ENCODE measurements at regions not wholly inside any gene's neighbourhood (a gene's known extent, or its start where the extent isn't known, plus 50 kb on each side); places are given as distances from the start of the nearest gene placed in this dataset.
"Not testable (repeated sequence)": the region's sequence is repeated elsewhere in the genome, so short reads cannot be mapped to it uniquely, and the experiment has no call there.

DNA sequence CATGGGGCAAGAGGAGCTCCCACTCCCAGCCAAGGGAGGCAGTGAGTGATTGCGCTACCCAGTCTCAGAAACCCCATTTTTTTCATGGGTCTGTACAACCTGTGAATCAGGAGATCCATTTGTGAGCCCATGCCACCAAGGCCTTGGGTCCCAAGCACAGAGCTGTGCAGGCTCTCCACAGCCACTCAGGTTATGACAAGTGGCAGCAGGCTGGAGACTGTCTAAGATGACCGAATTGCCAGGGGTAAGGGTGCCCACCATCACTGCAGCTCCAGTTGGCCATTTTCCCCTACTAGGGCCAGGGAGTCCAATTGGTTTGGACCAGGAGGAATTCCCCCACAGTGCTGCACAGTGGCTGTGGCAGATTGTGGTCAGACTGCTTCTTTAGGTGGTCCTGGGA, 407.5 kb upstream of the KLHL4 start:
- no peak for DNase-seq

- no peak for DNase-seq
These were observed 376.7 kb upstream of the KLHL4 start for GRCh38 chrX:87140800-87141483.

GRCh38 chrX:87160435-87161010, 357.1 kb upstream of the KLHL4 start:
- DNase-seq = no peak

GRCh38 chrX:87167841-87168240, 349.8 kb upstream of the KLHL4 start:
- DNase-seq = no peak

DNA sequence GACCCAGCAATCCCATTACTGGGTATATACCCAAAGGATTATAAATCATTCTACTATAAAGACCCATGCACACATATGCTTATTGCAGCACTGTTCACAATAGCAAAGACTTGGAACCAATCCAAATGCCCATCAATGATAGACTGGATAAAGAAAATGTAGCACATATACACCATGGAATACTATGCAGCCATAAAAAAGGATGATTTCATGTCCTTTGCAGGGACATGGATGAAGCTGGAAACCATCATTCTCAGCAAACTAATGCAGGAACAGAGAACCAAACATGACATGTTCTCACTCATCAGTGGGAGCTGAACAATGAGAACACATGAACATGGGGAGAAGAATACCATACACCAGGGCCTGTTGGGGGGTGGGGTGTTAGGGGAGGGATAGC, 339.6 kb upstream of the KLHL4 start:
- not testable (repeated sequence) for DNase-seq

Measured in NCI-H1092 (cell line).